HG02885 (cell line): ENCODE measurements at regions not wholly inside any gene's neighbourhood (a gene's known extent, or its start where the extent isn't known, plus 50 kb on each side); places are given as distances from the start of the nearest gene placed in this dataset.

Experiments
- ATAC-seq: cut with Tn5 transposase; IDR thresholded peaks from one replicate; pipeline ENCODE4 v1.9.1; 2021; ENCODE audit warnings: mild to moderate bottlenecking; ENCODE audit not compliant: unreplicated experiment, poor library complexity

DNA sequence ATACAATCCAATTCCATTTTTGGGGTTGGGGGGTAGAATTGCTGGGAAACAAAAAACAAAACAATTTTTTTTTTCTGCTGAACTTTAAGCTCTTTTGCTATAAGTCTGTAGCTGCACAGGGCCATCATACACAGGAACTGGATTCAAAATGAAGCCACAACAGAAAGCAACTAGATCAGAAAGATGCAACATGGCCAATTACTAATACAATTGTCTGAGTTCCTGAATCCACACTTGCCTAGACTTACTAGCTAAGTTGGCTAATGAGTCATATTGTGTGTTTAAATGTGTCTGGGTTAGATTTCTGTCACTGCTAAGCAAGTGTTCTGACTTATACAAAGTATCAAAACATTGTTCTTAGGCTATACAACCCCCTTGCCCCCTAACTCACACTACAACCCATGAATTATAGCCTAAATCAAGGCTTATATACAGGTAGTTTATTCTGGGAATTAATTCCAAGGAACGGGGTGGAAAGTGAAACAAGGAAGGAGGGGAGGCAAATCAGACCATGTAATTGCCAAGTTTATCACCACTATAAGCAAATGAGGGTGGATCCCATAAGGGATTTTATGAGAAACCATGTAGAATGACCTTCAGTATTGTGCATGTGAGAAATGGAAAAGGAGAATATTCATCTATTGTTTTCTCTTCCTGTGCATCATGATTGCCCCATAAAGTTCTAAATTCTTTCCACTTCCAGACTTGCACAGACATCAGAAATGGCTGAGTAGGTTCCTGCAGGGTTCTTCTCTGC is 337.9 kb upstream of the SORCS1 start:
- ATAC-seq, result no peak

DNA sequence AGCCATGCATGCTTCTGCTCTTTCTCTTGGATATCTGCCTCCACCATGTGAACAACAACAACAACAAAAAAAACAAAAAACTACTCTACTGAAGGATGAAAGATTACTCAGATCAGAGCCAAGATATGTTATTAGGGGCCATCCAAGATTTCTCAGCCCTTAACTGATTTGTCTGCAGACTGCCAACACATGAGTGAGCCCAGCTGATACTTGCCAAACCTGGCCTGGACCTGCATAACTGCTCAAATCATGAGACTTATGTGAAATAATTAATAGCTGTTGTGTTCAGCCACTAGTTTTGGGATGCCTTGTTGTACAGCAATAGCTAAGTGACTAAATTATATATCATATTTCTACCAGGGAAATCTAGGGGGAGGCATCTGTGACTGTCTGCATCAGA is 334.5 kb upstream of the SORCS1 start:
- ATAC-seq, result no peak

DNA sequence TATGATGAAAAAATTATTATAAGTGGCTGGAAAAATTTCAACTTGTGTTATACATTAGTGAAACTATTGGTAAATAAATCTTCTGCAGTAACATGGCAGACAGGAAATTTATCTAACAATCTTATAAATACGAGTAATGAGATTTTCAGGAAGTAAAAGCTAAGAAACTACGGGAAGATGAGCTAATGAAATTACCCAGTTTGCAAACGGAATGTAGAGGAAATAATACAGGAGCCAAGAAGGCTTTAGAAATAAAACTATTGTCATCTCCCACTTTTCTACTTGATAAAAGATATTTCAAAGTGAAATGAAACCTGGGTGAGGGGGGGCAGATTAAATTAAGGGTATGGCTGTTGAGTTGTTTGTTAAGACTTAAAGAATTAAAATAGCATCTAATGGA is 332.5 kb upstream of the SORCS1 start:
- no peak for ATAC-seq

DNA sequence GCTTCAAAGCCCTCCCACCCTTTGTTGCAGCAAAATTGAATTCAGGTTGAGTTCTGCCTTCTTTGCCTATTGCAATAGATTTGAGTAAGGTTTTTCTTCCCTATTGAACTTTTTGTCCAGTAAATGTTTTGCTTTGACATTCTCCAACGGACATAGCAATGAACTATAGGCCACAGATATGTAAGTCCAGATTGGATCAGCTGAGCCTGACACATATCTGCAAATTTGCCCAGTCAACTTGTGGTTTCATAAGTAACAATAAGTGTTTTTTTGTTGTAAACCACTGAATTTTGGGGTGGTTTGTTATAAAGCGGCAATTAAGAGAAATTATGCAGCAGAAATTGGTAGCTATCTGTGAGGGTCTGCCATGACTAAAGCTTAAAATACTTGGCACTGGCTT is 332.1 kb upstream of the SORCS1 start:
- ATAC-seq, result no peak

DNA sequence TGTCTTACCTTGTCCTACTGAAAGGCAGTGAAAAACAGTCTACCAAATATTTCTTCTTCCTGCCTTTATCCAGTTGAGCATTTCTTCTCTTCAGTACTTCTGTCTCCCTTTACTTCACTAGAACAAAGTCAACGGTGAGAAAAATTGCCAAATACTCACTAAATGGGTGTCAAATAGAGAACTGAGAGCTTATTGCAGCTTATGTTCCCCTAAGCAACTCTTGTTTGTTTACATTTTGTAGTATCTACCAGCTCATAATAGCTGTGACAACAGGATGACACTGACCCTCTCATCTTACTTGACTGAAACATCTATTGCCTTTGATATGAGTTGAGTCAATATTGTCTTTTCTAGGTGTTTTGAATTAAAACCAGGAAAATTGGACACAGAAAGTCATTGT is 327.9 kb upstream of the SORCS1 start:
- ATAC-seq, result no peak

DNA sequence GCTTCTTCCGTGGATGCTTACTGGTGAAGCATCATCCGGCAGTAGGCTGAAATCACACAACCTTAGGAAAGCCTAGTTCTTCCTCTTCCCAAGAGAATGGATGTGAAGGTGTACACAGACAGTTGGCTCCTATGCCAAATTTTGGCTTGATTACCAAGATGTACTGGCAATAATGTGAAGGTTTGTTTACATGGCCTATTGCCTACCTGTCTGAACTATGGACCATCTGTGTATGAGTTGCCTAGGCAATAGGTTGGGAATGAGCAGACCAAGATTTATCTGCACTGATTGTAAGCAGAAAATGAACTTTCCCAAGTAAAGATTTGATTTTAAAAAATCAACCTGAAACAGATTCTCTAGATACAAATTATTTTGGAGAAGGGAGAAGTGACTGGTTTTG is 325.9 kb upstream of the SORCS1 start:
- ATAC-seq, result no peak

DNA sequence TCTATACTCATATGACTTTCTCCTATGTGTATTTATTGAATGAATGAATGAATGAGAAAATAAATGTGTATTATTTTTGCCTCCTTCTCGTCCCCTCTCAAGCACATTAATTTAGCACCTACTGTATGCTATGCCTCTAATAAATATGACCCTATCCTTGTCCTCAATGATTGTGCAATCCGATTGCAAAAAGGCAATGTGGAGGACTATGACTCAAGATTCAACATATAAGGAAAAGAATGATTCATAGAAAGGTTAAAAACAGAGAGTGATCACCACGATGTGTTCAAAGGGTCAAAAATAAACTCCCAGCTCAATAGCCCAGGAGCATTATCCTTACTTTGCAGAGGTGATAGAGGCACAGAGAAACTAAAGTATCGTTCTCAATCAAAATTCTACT is 322.8 kb upstream of the SORCS1 start:
- no peak for ATAC-seq

DNA sequence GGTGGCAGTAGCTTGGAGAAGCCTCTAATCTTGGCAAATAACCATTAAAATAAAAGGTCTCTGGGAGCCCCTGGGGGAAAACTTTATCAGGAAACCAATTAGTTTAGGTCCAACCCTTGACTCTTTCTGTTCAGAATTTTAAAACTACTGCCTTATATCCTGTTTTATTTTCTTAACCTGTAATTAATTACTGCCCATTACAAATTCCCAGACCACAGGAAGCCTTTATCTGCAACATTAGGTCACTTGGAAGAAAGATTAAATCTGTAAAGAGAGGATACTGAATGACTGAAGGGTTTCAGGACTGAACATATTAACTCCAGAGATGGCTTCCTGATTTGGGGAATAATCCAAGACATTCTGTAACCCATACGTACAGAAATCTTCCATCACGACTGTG is 320.5 kb upstream of the SORCS1 start:
- ATAC-seq, result no peak

DNA sequence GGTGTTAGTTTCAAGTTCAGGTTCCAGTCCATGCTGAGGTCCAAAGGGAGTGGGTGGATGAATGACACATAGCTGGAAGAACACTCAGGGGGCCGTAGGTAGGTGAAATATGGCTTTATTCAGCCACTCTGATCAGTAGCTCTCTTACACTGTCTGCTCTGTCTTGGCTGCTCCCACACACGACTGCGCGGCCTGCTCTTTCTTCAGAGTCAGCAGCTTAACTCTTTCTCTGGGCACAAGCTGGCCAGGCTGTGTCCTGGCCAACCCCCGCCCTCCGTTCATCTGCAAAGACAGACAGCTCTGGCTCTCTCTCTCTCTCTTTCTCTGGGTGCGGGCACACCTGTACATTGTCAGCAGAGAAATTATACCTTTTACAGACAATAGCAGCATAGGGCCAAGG is 317.4 kb upstream of the SORCS1 start:
- ATAC-seq, result no peak

DNA sequence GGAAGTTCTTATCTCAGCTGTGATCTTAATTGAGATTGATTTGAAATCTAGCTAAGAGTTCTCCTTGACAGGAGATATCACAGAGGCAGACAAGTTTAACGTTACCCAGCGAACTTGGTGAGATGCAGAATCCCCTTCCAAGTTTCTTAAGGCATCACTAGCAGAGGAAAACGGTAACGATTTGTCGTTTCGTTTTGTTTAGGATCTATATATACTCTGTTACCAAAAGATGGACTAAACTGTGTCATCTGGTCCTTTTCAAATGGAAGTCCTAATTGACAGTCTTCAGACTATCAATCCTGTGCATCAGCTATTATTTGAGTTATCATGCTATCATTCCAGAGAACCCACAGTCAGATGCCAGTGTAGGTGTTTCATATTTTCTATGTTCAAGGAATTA is 316.7 kb upstream of the SORCS1 start:
- ATAC-seq, result no peak

DNA sequence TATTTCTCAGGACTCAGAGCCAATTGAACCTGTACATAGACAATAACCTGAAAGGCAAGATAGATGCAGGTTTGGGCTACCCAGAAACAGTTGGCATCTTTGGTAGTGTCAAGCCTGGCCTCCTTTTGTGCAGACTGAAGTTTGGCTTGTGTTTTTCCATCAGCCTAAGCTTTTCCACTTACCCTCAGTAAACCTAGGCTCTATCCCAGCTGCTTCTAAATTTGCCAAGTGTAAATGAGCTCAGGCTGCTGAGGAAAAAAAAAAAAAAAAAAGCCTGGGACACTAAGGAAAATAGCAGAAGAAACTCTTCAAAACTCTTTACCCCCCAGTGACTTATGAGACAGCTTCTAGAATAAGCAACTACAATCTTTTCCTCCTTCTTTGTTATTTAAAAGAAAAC is 316.3 kb upstream of the SORCS1 start:
- ATAC-seq, result no peak

DNA sequence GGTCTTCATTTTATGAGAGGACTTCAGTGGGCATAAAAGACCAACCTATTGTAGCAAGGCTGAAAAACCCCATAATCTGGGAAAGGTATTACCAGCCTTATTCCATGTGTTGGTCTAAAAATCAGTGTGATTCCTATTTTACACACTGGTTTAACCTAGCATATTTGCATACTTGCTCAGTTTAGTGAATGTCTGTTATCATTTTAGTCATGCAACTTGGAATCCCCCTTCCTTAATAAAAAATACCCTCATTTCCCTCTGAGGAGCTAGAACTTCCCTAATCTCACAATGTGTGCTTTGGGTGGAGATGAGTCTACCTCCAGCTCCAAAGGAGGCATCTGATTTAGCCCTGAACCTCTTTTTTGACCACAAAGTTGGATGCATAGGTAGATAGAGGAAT is 312.8 kb upstream of the SORCS1 start:
- peak; percentile 68 for ATAC-seq

DNA sequence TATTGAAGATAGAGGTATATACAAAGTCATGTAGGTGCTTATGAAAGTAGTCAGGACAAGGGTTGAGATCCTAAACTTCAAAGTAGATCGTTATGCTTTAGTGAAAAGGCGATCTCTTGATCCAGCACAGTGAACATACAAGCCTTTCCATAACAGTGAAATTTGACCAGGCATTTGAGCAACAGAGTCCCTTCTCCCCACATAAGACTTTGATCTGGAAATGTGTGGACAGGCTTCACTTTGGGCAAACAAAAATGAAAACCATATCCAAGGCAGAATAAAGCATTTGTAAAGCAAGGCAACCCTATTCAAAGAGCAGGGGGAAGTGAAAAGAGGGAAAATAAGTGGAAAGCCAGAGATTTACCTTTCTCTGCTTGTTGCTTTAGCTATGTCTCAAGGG is 311.9 kb upstream of the SORCS1 start:
- ATAC-seq, result no peak

DNA sequence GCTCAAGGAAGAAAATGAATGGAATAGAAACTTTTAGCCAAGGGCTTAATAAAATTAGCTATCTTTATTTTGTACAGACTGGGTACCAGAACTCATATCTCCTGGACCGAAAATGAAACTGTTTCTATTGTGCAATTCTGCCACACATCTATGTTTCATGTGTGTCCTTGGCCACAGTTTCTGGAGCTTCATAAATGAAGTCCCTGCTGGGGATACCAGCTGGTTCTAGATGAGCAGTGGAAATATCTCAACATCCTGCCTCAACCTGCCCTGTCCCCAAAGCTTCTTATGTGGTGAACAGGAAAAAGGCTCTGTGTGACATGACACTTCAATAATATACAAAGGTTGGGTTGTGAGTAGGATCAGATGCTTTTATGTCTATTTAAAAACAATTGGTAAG is 310.1 kb upstream of the SORCS1 start:
- no peak for ATAC-seq

DNA sequence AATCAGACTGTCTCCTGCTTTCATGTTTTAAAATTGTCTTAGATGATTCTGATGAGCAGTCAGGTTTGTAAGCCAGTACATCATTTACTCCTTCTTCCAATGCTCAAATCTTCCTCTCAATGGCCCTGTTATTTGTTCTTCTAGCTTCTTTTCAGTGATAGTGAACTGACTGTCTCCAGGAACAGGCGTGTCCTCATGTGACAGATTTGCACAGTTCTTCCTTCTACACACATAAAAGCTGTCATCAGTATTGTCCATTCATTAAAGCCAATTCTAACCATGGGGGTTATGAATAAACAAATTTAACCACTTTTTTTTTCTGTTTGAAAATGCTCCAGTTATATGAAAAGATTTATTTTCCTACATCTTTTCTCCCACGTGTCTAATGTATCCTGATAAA is 308.7 kb upstream of the SORCS1 start:
- ATAC-seq, result no peak

DNA sequence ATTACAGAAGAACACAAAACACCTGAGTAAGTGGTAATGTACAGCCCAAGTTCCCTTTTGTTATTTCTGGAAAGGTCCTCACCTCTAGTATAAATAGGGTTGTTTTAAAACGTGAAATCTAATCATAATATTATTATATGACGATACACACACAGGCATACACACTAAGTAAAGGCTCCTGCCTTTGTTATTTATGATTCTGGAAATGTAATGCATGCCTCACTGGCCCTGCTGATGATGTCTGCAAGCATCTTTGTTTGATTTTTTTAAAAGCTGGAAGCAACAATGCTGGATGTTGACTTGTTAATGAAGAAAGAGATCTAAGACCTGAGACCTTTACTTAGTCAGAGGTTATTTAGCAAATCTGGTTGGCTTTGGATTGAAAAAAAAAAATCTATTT is 307.4 kb upstream of the SORCS1 start:
- ATAC-seq, result no peak

DNA sequence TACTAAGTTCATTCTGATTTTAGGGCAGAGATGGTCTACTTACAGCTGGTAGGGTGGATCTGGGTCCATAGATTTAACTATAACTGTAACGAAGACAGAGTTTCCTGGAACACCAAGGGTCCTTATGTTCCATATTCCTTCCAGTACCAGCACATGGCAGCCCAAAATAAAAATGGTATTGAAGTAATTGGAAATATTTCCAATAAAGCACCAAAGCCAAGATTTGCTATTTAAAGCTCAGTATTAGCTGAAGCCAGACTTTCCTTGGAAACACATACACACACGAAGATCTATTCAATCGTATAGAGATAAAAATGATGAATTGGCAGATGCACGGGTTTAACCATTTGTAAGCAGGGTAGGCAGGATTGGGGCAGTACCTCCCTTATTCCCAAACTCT is 289.1 kb upstream of the SORCS1 start:
- ATAC-seq, result no peak

DNA sequence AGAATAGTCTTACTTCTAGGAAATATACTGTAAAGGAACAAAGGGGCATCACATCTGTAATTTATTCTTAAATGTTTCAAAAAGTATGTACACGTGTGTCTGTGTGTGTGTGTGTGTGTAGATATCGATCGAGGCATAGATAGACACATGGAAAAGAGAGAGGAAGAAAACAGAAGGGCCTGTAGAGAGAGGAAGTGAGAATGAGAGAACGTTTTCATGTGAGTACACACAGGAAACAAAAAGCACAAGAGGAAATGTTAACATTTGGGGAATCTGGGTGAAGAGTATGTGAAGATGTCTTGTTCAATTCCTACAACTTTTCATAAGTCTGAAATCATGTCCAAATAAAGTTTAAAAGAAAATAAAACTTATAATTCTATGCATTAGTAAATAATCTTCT is 286.5 kb upstream of the SORCS1 start:
- no peak for ATAC-seq

DNA sequence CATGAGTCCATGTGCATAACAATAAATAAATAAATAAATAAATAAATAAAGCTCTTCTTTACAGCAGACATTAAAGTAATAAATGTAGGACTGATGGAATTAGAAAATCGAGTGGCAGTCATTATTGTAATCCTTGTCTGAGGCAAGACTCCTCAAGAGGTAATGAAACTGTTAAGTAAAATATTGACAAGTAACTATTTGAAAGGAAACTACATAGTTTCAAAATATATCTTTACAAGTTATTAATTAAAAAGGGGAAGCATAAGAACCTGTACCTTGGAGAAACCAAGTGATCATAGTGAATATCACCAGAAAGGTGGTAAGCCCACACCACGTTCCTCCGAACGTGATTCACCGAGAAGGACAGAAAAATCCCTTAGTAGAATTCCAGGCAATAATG is 285.6 kb upstream of the SORCS1 start:
- ATAC-seq, result no peak

DNA sequence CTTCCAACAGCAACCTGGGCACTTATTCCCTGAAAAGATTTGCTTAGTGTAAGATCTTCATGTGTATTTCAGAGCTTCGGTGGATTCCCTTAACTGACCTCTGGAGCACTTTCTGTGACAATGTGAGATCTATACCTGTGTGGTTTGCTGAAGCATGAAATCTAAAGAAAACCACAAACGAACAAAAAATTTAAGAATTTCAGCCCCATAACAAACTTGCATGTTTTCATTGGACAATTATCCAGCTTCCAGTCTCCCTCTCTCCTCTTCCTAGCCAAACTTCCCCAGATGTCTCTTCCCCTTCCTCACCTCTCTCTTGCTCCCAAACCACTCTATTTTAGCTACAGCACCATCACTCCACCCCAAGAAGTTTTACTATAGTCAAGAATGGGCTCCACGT is 279.9 kb upstream of the SORCS1 start:
- no peak for ATAC-seq

DNA sequence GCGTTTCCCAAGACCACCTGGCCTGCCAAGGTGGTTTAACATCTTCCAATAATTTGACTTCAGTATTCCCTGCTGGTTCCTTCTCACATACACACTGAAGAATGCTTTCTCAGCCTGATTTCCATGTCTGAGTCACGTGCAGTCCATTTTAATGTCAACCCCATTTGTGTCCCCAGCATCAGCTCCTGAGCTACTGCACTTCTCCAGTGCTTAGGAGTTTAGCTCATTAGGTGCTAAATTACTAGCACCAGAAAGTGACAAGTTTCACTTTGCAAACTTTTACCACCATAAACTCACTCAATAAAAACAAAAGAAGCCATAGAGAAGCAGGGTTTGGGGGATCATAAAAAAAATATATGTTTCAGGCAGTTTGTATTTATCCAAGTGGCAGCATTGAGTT is 279.3 kb upstream of the SORCS1 start:
- no peak for ATAC-seq

DNA sequence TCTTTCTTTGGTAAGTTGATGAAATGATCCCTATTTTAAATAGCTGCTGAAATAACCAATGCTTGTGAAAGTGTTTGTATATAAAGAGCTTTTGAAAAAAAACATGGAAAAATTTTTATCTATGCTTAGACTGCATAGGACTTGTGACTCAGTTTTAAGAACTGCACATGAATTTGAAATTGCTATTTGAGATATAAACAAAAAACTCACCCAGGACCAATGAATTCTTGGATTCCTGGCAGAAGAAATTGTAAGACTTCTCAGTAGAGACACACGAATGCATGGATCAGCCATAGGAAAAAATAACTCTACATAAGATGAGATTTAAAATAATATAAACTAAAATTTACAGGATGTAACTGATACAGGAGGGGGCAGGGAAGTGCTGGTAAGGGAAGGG is 278.8 kb upstream of the SORCS1 start:
- ATAC-seq, result no peak

DNA sequence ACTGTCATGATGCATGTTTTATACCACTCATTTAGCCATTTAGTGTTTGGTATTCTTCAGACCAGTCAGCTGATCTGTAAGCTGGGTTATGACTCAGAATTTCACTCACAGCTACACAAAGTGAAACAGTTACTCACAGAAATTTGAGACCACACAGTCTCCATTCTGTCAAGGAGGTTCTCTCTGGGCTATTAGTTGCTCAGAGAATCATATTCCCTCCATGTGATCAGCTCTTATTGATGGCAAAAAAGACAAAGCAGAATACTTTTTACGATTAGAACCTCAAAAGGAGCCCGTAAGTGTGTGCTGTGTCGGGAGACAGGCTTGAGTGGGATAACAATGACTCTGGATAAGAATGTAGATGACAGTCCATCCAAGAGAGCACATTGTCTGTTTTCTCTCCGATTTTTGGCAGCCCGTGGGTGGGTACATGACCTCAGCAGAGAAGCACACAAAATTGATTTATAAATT is 277.6 kb upstream of the SORCS1 start:
- ATAC-seq, result peak; percentile 97
